ENCODE measurements at regions not wholly inside any gene's neighbourhood (a gene's known extent, or its start where the extent isn't known, plus 50 kb on each side); places are given as distances from the start of the nearest gene placed in this dataset.

DNA sequence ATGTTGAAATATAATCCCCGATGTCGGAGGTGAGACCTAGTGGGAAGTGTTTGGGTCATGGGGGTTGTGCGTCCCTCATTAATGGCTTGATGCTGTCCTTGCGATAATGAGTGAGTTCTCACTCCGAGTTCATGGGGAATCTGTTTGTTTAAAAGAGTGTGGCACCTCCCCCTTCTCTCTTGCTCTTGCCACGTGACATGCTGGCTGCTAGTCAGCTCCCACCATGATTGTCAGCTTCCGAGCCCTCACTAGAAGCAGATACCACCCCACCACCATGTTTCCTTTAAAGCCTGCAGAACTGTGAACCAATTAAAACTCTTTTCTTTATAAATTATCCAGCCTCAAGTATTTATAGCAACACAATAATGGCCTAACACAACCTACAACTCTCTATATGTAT lies 166.3 kb upstream of the MBNL1 start:
- no peaks in the 10 kb centered on the region for H3K4me1 ChIP-seq (ENCODE audit: control insufficient read depth in 4 of 4, insufficient read depth in 4 of 4, low read length in 3 of 4)
- peaks cover 0 to 2% (median 0%) of the 10 kb centered on the region in 4 donors for H3K27me3 ChIP-seq (ENCODE audit: control insufficient read depth in 4 of 4, insufficient read depth in 4 of 4, low read length in 3 of 4)
- 77% methylated on average over 7 of the region's 7 CpGs for WGBS
- H3K9ac ChIP-seq (ENCODE audit: low read depth in 1 of 2, low read length in 2 of 2): no peak overlapping the region
- no peak overlapping the region for H3K27ac ChIP-seq (ENCODE audit: low read depth in 1 of 2, low read length in 2 of 2)
- DNase-seq (ENCODE audit: low spot score): no peak
- H3K36me3 ChIP-seq (ENCODE audit: control insufficient read depth in 4 of 4, insufficient read depth in 3 of 4, low read depth in 1 of 4, low read length in 3 of 4): no peaks in the 10 kb centered on the region
- H3K4me3 ChIP-seq (ENCODE audit: low read depth in 1 of 3, low read length in 3 of 3): no peak overlapping the region
- TF ChIP-seq, protein P1, sequence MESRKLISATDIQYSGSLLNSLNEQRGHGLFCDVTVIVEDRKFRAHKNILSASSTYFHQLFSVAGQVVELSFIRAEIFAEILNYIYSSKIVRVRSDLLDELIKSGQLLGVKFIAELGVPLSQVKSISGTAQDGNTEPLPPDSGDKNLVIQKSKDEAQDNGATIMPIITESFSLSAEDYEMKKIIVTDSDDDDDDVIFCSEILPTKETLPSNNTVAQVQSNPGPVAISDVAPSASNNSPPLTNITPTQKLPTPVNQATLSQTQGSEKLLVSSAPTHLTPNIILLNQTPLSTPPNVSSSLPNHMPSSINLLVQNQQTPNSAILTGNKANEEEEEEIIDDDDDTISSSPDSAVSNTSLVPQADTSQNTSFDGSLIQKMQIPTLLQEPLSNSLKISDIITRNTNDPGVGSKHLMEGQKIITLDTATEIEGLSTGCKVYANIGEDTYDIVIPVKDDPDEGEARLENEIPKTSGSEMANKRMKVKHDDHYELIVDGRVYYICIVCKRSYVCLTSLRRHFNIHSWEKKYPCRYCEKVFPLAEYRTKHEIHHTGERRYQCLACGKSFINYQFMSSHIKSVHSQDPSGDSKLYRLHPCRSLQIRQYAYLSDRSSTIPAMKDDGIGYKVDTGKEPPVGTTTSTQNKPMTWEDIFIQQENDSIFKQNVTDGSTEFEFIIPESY (IDR thresholded peaks at IDR 0.05): no peak
- TF ChIP-seq HNF4G (IDR thresholded peaks at IDR 0.05) (no peak), HNF4A (conservative IDR thresholded peaks at IDR 0.05) (no peak), JUND (IDR thresholded peaks at IDR 0.05) (no peak), FOXA1 (IDR thresholded peaks at IDR 0.05) (no peak), YY1 (IDR thresholded peaks at IDR 0.05) (no peak), GABPA (IDR thresholded peaks at IDR 0.05 in 1 of 2, conservative IDR thresholded peaks at IDR 0.05 in 1 of 2) (no peak), RAD21 (IDR thresholded peaks at IDR 0.05) (no peak), FOXA2 (IDR thresholded peaks at IDR 0.05) (no peak), EGR1 (IDR thresholded peaks at IDR 0.05; ENCODE audit: low read depth in 2 of 2) (no peak), SP1 (IDR thresholded peaks at IDR 0.05) (no peak), TAF1 (conservative IDR thresholded peaks at IDR 0.05) (no peak)
- TF ChIP-seq, protein P2, sequence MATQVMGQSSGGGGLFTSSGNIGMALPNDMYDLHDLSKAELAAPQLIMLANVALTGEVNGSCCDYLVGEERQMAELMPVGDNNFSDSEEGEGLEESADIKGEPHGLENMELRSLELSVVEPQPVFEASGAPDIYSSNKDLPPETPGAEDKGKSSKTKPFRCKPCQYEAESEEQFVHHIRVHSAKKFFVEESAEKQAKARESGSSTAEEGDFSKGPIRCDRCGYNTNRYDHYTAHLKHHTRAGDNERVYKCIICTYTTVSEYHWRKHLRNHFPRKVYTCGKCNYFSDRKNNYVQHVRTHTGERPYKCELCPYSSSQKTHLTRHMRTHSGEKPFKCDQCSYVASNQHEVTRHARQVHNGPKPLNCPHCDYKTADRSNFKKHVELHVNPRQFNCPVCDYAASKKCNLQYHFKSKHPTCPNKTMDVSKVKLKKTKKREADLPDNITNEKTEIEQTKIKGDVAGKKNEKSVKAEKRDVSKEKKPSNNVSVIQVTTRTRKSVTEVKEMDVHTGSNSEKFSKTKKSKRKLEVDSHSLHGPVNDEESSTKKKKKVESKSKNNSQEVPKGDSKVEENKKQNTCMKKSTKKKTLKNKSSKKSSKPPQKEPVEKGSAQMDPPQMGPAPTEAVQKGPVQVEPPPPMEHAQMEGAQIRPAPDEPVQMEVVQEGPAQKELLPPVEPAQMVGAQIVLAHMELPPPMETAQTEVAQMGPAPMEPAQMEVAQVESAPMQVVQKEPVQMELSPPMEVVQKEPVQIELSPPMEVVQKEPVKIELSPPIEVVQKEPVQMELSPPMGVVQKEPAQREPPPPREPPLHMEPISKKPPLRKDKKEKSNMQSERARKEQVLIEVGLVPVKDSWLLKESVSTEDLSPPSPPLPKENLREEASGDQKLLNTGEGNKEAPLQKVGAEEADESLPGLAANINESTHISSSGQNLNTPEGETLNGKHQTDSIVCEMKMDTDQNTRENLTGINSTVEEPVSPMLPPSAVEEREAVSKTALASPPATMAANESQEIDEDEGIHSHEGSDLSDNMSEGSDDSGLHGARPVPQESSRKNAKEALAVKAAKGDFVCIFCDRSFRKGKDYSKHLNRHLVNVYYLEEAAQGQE (IDR thresholded peaks at IDR 0.05): no peak
- TF ChIP-seq, protein P3, sequence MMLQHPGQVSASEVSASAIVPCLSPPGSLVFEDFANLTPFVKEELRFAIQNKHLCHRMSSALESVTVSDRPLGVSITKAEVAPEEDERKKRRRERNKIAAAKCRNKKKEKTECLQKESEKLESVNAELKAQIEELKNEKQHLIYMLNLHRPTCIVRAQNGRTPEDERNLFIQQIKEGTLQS (IDR thresholded peaks at IDR 0.05): no peak
- TF ChIP-seq, protein P4, sequence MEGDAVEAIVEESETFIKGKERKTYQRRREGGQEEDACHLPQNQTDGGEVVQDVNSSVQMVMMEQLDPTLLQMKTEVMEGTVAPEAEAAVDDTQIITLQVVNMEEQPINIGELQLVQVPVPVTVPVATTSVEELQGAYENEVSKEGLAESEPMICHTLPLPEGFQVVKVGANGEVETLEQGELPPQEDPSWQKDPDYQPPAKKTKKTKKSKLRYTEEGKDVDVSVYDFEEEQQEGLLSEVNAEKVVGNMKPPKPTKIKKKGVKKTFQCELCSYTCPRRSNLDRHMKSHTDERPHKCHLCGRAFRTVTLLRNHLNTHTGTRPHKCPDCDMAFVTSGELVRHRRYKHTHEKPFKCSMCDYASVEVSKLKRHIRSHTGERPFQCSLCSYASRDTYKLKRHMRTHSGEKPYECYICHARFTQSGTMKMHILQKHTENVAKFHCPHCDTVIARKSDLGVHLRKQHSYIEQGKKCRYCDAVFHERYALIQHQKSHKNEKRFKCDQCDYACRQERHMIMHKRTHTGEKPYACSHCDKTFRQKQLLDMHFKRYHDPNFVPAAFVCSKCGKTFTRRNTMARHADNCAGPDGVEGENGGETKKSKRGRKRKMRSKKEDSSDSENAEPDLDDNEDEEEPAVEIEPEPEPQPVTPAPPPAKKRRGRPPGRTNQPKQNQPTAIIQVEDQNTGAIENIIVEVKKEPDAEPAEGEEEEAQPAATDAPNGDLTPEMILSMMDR (IDR thresholded peaks at IDR 0.05; ENCODE audit: low read depth, low read length, missing input control): no peak
- H3K9me3 ChIP-seq (ENCODE audit: control insufficient read depth in 4 of 4, low read length in 3 of 4): no peaks in the 10 kb centered on the region

DNA sequence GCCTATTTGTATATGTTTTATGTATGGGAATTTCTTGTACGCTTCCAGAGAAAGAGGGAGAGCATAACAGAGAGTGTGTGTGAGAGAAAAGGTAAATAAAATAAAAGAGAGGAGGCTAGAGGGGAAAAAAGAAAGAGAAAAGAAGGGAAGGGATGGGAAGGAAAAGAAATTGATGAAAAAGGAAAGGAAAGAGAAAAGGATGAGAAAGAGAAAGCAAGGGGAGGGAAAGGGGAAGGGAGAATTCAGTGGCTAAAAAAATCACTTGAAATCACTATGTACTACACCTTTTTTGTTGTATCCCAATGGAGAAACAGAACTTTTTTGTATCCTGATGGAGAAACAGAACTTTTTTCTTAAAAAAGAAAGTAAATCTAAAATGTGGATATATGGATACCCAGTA lies 165.5 kb upstream of the MBNL1 start:
- H3K9me3 ChIP-seq (ENCODE audit: control insufficient read depth in 4 of 4, low read length in 3 of 4): no peaks in the 10 kb centered on the region
- H3K27ac ChIP-seq (ENCODE audit: low read depth in 1 of 2, low read length in 2 of 2): no peak overlapping the region
- H3K4me3 ChIP-seq (ENCODE audit: low read depth in 1 of 3, low read length in 3 of 3): no peak overlapping the region
- no peak for DNase-seq (ENCODE audit: low spot score)
- no peaks in the 10 kb centered on the region for H3K36me3 ChIP-seq (ENCODE audit: control insufficient read depth in 4 of 4, insufficient read depth in 3 of 4, low read depth in 1 of 4, low read length in 3 of 4)
- H3K27me3 ChIP-seq (ENCODE audit: control insufficient read depth in 4 of 4, insufficient read depth in 4 of 4, low read length in 3 of 4): peaks cover 0 to 2% (median 0%) of the 10 kb centered on the region in 4 donors
- no peaks in the 10 kb centered on the region for H3K4me1 ChIP-seq (ENCODE audit: control insufficient read depth in 4 of 4, insufficient read depth in 4 of 4, low read length in 3 of 4)
- WGBS: 87% methylated on average over 1 of the region's 1 CpG
- H3K9ac ChIP-seq (ENCODE audit: low read depth in 1 of 2, low read length in 2 of 2): no peak overlapping the region
- TF ChIP-seq RXRA (IDR thresholded peaks at IDR 0.05) (no peak), FOXA1 (IDR thresholded peaks at IDR 0.05) (no peak), JUND (IDR thresholded peaks at IDR 0.05) (no peak)
